HG03460 (cell line): ENCODE measurements at regions not wholly inside any gene's neighbourhood (a gene's known extent, or its start where the extent isn't known, plus 50 kb on each side); places are given as distances from the start of the nearest gene placed in this dataset.
"Not testable (repeated sequence)": the region's sequence is repeated elsewhere in the genome, so short reads cannot be mapped to it uniquely, and the experiment has no call there.

Experiments used
- ATAC-seq: cut with Tn5 transposase; IDR thresholded peaks from one replicate; pipeline ENCODE4 v1.9.1; 2021; ENCODE audit not compliant: unreplicated experiment

GRCh38 chr9:80507611-80508010 is 935.8 kb downstream of the TLE4 start:
- no peak for ATAC-seq

- ATAC-seq: no peak
These were observed 933.0 kb downstream of the TLE4 start for GRCh38 chr9:80504601-80505230.

GRCh38 chr9:80503671-80504281 is 932.0 kb downstream of the TLE4 start:
- ATAC-seq: no peak

GRCh38 chr9:80502306-80502705 is 930.5 kb downstream of the TLE4 start:
- ATAC-seq: no peak

- ATAC-seq: no peak
These were observed 929.9 kb downstream of the TLE4 start for GRCh38 chr9:80501635-80502034.

- ATAC-seq: no peak
These were observed 928.5 kb downstream of the TLE4 start for GRCh38 chr9:80500300-80500699.

GRCh38 chr9:80498001-80498555 is 926.3 kb downstream of the TLE4 start:
- ATAC-seq: no peak

GRCh38 chr9:80496901-80497556 is 925.3 kb downstream of the TLE4 start:
- ATAC-seq: no peak

- ATAC-seq: no peak
These were observed 921.5 kb downstream of the TLE4 start for GRCh38 chr9:80493258-80493657.

GRCh38 chr9:80492221-80492620 is 920.5 kb downstream of the TLE4 start:
- ATAC-seq: no peak

GRCh38 chr9:80491086-80491696 is 919.4 kb downstream of the TLE4 start:
- no peak for ATAC-seq

- no peak for ATAC-seq
These were observed 917.6 kb downstream of the TLE4 start for GRCh38 chr9:80489329-80489728.

- ATAC-seq: no peak
These were observed 913.9 kb downstream of the TLE4 start for GRCh38 chr9:80485420-80486250.

- ATAC-seq: not testable (repeated sequence)
These were observed 910.5 kb downstream of the TLE4 start for GRCh38 chr9:80482251-80482650.

- no peak for ATAC-seq
These were observed 895.9 kb downstream of the TLE4 start for GRCh38 chr9:80467632-80468031.

- ATAC-seq: no peak
These were observed 893.8 kb downstream of the TLE4 start for GRCh38 chr9:80465556-80465955.

GRCh38 chr9:80449513-80449912 is 877.7 kb downstream of the TLE4 start:
- no peak for ATAC-seq

- no peak for ATAC-seq
These were observed 877.2 kb downstream of the TLE4 start for GRCh38 chr9:80448996-80449395.

- no peak for ATAC-seq
These were observed 876.1 kb downstream of the TLE4 start for GRCh38 chr9:80447876-80448275.

- no peak for ATAC-seq
These were observed 869.0 kb downstream of the TLE4 start for GRCh38 chr9:80440724-80441123.

- ATAC-seq: no peak
These were observed 866.1 kb downstream of the TLE4 start for GRCh38 chr9:80437825-80438224.
